ENCODE measurements at regions not wholly inside any gene's neighbourhood (a gene's known extent, or its start where the extent isn't known, plus 50 kb on each side); places are given as distances from the start of the nearest gene placed in this dataset.
A peak's percentile ranks its signal among the peaks of the same experiment; 100 is the strongest.
"Not testable (repeated sequence)": the region's sequence is repeated elsewhere in the genome, so short reads cannot be mapped to it uniquely, and the experiment has no call there.

GRCh38 chr5:57896576-57896975 is 414.0 kb upstream of the ACTBL2 start:
- DNase-seq (ENCODE audit: low read depth, low spot score), result no peak

DNA sequence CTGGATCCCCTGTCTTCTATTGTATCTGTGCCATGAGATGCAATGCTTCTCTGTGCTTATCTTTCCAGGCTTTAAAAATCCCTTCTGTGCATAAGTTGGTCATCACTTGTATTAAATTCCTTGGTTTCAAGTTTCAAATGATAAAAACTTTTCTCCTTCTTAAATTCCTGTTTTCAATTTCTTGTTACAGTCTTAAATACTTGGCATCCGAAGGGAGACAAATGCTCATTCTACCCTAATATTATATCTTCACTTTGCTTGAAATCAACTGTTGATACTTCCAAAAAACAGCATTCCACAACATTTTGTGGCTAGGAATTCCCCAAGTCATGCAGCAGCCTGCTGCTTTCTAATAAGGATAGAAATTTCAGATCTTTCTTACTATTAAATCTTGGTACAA is 413.2 kb upstream of the ACTBL2 start:
- no peak for DNase-seq (ENCODE audit: low read depth, low spot score)

DNA sequence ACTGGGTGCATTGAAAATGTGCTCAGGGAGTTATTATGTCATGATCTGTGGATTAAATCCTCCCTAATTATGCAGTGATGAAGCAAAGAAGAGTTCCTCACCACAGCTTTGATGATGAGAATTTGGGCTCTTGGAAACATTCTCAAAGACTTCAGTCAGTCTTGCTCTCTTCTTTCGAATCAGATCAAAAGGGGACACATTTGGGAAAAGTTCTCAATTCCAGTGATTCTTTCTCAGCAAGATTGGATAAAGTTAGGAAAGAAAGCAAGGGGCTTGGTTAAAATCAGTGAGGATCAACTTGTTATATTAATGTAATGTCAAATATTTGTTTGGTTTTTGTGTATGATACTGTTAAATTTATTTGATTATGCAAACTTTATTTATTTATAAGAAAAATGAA is 411.3 kb upstream of the ACTBL2 start:
- DNase-seq (ENCODE audit: low read depth, low spot score), result no peak

- DNase-seq (ENCODE audit: low read depth, low spot score), result peak; percentile 48
These were observed 408.8 kb upstream of the ACTBL2 start for GRCh38 chr5:57891443-57891842.

DNA sequence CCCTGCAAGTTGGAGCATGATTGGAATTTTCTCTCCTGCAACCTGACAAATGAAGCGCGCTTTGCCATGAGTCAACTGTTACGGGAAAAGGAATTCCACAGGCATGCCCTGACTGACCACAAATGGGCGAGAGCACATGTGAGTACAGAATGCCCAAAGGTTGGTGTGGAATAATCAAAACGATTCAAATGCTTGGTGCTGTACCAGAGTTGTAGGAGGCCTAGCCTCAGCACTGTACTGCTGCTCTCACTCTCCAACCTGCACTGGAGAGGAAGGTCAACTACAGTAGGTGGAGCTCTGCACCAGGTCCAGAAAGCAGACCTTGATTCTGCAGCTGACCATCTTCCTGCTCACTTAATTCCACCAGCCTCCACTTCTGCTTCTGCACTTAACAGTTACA is 406.9 kb upstream of the ACTBL2 start:
- no peak for DNase-seq (ENCODE audit: low read depth, low spot score)

DNA sequence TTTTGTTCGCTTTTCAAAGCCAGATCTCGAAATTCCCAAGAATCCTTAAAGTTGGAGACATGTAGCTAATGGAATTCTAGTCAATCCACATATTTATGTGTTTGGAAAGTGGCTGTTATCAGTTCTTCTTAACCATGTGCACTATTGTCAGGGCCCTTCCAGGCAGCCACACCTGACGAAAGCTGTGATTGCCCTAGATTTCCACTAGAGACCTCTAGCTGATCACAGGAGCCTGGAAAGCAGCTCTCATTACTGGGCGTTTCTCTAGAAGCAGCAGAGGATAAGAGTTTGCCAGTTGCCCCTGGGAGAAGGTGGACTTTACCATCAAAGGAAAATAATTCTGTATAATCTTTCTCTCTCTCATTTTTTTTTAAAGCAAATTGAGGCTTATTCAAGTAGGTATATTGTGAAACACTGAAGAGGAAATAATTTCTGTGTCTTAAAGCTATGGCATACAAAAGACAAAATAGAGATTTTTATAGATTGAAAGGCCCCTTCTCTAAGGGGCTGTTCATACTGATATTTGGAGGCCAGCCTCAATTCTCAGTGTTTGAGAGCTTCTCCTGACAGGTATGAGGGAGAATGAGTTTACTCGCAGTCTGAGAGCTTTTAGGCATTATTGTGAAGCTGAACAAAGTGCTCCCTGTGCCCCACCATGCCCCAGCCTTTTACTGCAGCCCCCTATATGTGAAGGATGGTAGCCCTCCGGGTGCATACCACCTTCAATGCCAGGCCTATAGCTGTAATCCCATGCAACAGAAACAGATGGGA is 405.4 kb upstream of the ACTBL2 start:
- DNase-seq (ENCODE audit: low read depth, low spot score), result no peak

GRCh38 chr5:57884346-57885102 is 401.9 kb upstream of the ACTBL2 start:
- no peak for DNase-seq (ENCODE audit: low read depth, low spot score)

GRCh38 chr5:57880216-57880615 is 397.6 kb upstream of the ACTBL2 start:
- DNase-seq (ENCODE audit: low read depth, low spot score), result no peak

- DNase-seq (ENCODE audit: low read depth, low spot score), result no peak
These were observed 395.7 kb upstream of the ACTBL2 start for GRCh38 chr5:57878301-57878722.

- DNase-seq (ENCODE audit: low read depth, low spot score), result no peak
These were observed 388.9 kb upstream of the ACTBL2 start for GRCh38 chr5:57871496-57871895.

DNA sequence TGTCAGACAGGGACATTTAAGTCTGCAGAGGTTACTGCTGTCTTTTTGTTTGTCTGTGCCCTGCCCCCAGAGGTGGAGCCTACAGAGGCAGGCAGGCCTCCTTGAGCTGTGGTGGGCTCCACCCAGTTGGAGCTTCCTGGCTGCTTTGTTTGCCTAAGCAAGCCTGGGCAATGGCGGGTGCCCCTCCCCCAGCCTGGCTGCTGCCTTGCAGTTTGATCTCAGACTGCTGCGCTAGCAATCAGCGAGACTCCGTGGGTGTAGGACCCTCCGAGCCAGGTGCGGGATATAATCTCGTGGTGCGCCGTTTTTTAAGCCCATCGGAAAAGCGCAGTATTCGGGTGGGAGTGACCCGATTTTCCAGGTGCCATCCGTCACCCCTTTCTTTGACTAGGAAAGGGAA is 387.7 kb upstream of the ACTBL2 start:
- DNase-seq (ENCODE audit: low read depth, low spot score), result not testable (repeated sequence)

DNA sequence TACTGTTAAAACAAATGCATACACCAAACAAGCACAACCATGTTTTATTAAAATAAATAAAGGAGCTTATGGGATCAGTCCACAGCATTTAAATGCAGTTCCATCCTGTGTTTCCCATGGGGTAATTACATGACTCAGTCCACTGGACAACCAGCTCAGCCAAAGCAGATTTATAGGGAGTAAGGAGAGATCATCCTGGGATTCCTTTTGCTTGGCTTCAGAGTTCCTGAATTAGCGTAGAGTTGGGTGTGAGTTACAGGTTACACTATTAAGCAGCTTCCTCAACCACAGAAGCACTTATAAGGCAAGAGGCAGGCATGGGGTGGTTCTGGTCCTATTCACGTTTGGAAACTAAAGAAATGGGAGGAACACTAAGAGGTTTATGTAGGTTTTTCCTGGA is 381.1 kb upstream of the ACTBL2 start:
- no peak for DNase-seq (ENCODE audit: low read depth, low spot score)

- DNase-seq (ENCODE audit: low read depth, low spot score), result no peak
These were observed 380.3 kb upstream of the ACTBL2 start for GRCh38 chr5:57862942-57863341.

- DNase-seq (ENCODE audit: low read depth, low spot score), result no peak
These were observed 379.9 kb upstream of the ACTBL2 start for GRCh38 chr5:57862471-57862911.

DNA sequence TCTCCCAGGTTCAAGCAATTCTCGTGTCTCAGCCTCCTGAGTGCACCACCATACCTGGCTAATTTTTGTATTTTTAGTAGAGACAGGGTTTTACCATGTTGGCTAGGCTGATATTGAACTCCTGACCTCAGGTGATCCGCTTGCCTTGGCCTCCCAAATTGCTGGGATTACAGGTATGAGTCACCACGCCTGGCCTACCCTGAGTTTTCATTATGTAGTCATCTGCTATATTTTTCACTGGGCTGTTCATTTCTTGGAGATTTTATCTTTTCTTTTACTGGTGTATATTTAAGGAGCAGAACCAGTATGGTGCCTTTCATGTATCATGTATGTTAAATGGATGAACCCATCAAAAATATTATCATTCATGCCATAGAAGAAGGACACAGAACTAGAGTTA is 377.0 kb upstream of the ACTBL2 start:
- no peak for DNase-seq (ENCODE audit: low read depth, low spot score)

- no peak for DNase-seq (ENCODE audit: low read depth, low spot score)
These were observed 376.3 kb upstream of the ACTBL2 start for GRCh38 chr5:57858905-57859304.

DNA sequence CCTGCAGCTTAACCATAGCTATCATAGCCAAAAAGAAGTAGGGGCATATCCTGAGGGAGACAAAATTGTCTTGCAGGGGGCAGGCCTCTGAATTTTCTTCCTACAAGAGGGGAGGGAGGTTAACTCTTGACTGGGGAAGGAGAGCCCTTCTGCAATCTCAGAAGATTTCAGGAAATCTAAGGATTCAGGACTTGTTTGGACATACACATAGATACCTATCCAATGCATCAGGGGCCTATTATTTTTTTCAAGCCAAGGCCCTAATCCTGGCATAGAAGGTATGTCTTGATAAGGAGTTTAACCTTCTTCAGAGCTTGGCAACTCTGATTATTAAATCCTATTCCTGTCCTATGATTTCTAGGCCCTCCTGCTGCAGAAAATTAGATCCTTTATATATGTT is 375.1 kb upstream of the ACTBL2 start:
- DNase-seq (ENCODE audit: low read depth, low spot score), result no peak

GRCh38 chr5:57855831-57856230 is 373.2 kb upstream of the ACTBL2 start:
- DNase-seq (ENCODE audit: low read depth, low spot score), result no peak

GRCh38 chr5:57853929-57854697 is 371.5 kb upstream of the ACTBL2 start:
- no peak for DNase-seq (ENCODE audit: low read depth, low spot score)

DNA sequence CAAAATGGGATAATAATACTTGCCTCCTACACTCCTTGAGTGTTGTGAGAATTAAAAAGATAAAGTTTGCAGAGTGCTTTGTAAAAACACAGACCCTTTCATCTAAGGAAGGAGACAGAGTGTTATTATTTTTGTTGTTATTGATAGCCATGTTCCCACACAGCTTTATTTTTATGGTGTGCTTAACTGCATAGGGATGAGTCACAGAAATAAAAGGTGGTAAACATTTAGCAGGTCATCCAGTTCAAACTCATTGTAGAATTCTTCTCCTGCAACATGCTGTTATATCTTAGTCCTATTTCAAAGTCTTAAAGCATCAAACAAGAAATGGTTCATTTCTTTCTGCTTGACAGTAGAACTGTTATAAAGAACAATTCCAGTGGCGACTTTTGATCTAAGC is 367.5 kb upstream of the ACTBL2 start:
- no peak for DNase-seq (ENCODE audit: low read depth, low spot score)

GRCh38 chr5:57845025-57845424 is 362.4 kb upstream of the ACTBL2 start:
- no peak for DNase-seq (ENCODE audit: low read depth, low spot score)

DNA sequence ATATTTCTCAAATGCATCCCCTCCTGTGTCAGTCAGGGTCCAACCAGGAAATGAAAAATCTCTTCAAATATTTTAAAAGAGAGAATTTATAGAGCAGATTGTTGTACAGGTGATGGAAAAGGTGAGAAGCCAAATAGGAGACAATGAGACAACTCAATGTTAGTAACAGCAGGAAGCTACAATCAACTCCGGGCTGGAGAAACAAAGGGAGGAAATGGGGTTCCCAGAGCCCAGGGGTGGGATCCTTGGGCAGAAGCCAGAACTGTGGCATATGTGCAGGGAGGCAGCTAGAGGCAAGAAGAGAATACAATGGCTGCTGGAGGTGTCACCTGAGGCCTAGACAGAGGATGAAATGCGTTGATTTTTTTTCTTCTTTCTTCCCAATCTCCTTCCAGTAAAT is 361.8 kb upstream of the ACTBL2 start:
- DNase-seq (ENCODE audit: low read depth, low spot score), result no peak

GRCh38 chr5:57843059-57843367 is 360.4 kb upstream of the ACTBL2 start:
- DNase-seq (ENCODE audit: low read depth, low spot score), result no peak

Measured in iPS DF 19.7 (cell line).